NCI-H1105 (cell line): ENCODE measurements at regions not wholly inside any gene's neighbourhood (a gene's known extent, or its start where the extent isn't known, plus 50 kb on each side); places are given as distances from the start of the nearest gene placed in this dataset.
A peak's percentile ranks its signal among the peaks of the same experiment; 100 is the strongest.

Experiments used
- DNase-seq: peaks from one replicate; lab custom pipeline; 2025; lab: John Stamatoyannopoulos, UW

- no peak for DNase-seq
These were observed 81.6 kb upstream of the NFIB start for GRCh38 chr9:14395317-14396082.

GRCh38 chr9:14393418-14393817 is 79.5 kb upstream of the NFIB start:
- no peak for DNase-seq

GRCh38 chr9:14391620-14392019 is 77.7 kb upstream of the NFIB start:
- DNase-seq, result no peak

GRCh38 chr9:14389657-14390056 is 75.7 kb upstream of the NFIB start:
- DNase-seq, result no peak

GRCh38 chr9:14389146-14389545 is 75.2 kb upstream of the NFIB start:
- no peak for DNase-seq

GRCh38 chr9:14383773-14384172 is 69.8 kb upstream of the NFIB start:
- DNase-seq, result no peak

GRCh38 chr9:14383294-14383693 is 69.4 kb upstream of the NFIB start:
- DNase-seq, result peak; percentile 75

GRCh38 chr9:14380061-14380836 is 66.3 kb upstream of the NFIB start:
- no peak for DNase-seq

GRCh38 chr9:14379280-14379679 is 65.3 kb upstream of the NFIB start:
- DNase-seq, result no peak

- no peak for DNase-seq
These were observed 59.8 kb upstream of the NFIB start for GRCh38 chr9:14373706-14374105.

- no peak for DNase-seq
These were observed 59.4 kb upstream of the NFIB start for GRCh38 chr9:14373336-14373666.

GRCh38 chr9:14372437-14373335 is 58.7 kb upstream of the NFIB start:
- DNase-seq, result no peak

- no peak for DNase-seq
These were observed 55.1 kb upstream of the NFIB start for GRCh38 chr9:14369011-14369410.

- no peak for DNase-seq
These were observed 52.1 kb upstream of the NFIB start for GRCh38 chr9:14366076-14366475.

- DNase-seq, result no peak
These were observed 51.7 kb upstream of the NFIB start for GRCh38 chr9:14365670-14366069.
